ENCODE measurements at regions not wholly inside any gene's neighbourhood (a gene's known extent, or its start where the extent isn't known, plus 50 kb on each side); places are given as distances from the start of the nearest gene placed in this dataset.

GRCh38 chr3:104165866-104166265 is 1200.8 kb upstream of the ALCAM start:
- Histone ChIP-seq H3K36me3 (ENCODE audit: control insufficient read depth in 2 of 3, insufficient read depth in 3 of 3, low read length in 3 of 3) (no peaks in the 10 kb centered on the region), H3K4me1 (ENCODE audit: control insufficient read depth in 2 of 3, insufficient read depth in 2 of 3, low read depth in 1 of 3, low read length in 3 of 3) (no peaks in the 10 kb centered on the region), H3K27me3 (ENCODE audit: control insufficient read depth, insufficient read depth, low read length) (no peaks in the 10 kb centered on the region), H3K4me3 (ENCODE audit: low read length in 3 of 3) (no peak overlapping the region), H3K9ac (ENCODE audit: low read length in 3 of 3) (no peak overlapping the region), H3K9me3 (ENCODE audit: control insufficient read depth in 2 of 3, insufficient read depth in 1 of 3, low read length in 3 of 3) (peaks cover 0 to 8% (median 3%) of the 10 kb centered on the region in 3 donors), H3K27ac (ENCODE audit: low read depth in 2 of 2, low read length in 2 of 2) (no peak overlapping the region)
- DNase-seq (no peak), FAIRE-seq (no peak)
- intact Hi-C loops (cut with DNase I) = no loop called here
- TF ChIP-seq CTCF (IDR thresholded peaks at IDR 0.05; ENCODE audit: borderline replicate concordance, extremely low read depth, insufficient read depth) = no peak

GRCh38 chr3:104168386-104168785 is 1198.3 kb upstream of the ALCAM start:
- TF ChIP-seq CTCF (IDR thresholded peaks at IDR 0.05; ENCODE audit: borderline replicate concordance, extremely low read depth, insufficient read depth) = no peak
- H3K27me3 ChIP-seq (ENCODE audit: control insufficient read depth, insufficient read depth, low read length) = no peaks in the 10 kb centered on the region
- peaks cover 0 to 8% (median 3%) of the 10 kb centered on the region in 3 donors for H3K9me3 ChIP-seq (ENCODE audit: control insufficient read depth in 2 of 3, insufficient read depth in 1 of 3, low read length in 3 of 3)
- DNase-seq (no peak), FAIRE-seq (no peak)
- H3K4me3 ChIP-seq (ENCODE audit: low read length in 3 of 3) = no peak overlapping the region
- intact Hi-C loops (cut with DNase I) = no loop called here
- no peak overlapping the region for H3K9ac ChIP-seq (ENCODE audit: low read length in 3 of 3)
- H3K27ac ChIP-seq (ENCODE audit: low read depth in 2 of 2, low read length in 2 of 2) = no peak overlapping the region
- no peaks in the 10 kb centered on the region for H3K36me3 ChIP-seq (ENCODE audit: control insufficient read depth in 2 of 3, insufficient read depth in 3 of 3, low read length in 3 of 3)
- no peaks in the 10 kb centered on the region for H3K4me1 ChIP-seq (ENCODE audit: control insufficient read depth in 2 of 3, insufficient read depth in 2 of 3, low read depth in 1 of 3, low read length in 3 of 3)

DNA sequence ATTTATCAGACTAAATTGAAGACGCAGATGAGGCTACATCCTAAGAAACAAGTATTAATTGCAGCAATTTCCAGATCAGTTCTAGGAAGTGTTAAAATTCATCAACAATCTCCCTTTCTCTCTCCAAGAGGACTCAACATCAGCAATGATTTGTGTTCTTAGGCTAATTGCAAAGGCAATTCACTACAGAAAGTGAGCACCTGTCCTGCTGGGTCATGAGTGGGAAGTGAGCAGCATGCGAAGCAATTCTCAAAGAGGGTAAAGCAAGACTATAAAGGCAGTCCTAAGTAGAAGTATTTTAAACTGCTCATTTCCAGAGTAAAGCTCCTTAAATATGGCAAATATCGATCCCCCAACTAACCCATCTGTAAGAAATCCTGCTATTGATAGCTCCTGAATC is 1191.0 kb upstream of the ALCAM start:
- intact Hi-C loops (cut with DNase I) = no loop called here
- H3K27me3 ChIP-seq (ENCODE audit: control insufficient read depth, insufficient read depth, low read length) = no peaks in the 10 kb centered on the region
- no peaks in the 10 kb centered on the region for H3K9me3 ChIP-seq (ENCODE audit: control insufficient read depth in 2 of 3, insufficient read depth in 1 of 3, low read length in 3 of 3)
- no peaks in the 10 kb centered on the region for H3K4me1 ChIP-seq (ENCODE audit: control insufficient read depth in 2 of 3, insufficient read depth in 2 of 3, low read depth in 1 of 3, low read length in 3 of 3)
- DNase-seq = no peak
- H3K27ac ChIP-seq (ENCODE audit: low read depth in 2 of 2, low read length in 2 of 2) = no peak overlapping the region
- H3K4me3 ChIP-seq (ENCODE audit: low read length in 3 of 3) = no peak overlapping the region
- no peak for TF ChIP-seq CTCF (IDR thresholded peaks at IDR 0.05; ENCODE audit: borderline replicate concordance, extremely low read depth, insufficient read depth)
- no peaks in the 10 kb centered on the region for H3K36me3 ChIP-seq (ENCODE audit: control insufficient read depth in 2 of 3, insufficient read depth in 3 of 3, low read length in 3 of 3)
- FAIRE-seq = no peak
- H3K9ac ChIP-seq (ENCODE audit: low read length in 3 of 3) = no peak overlapping the region

DNA sequence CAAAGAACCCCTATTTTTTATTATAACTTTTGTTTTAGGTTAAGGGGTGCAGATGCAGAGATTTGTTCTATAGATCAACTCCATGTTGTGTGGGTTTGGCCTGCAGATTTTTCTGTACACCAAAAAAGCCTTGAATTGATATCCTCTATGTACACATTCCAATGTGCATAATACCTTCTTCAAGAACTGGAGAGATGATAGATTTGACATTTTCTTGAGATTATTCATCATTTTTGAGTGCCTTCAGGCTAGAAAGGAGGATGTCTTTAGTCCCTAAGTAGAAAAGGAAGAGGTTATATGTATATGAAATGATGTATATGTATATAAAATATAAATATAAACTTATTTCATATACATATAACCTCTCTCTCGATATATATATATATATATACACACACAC is 1190.0 kb upstream of the ALCAM start:
- no peak overlapping the region for H3K9ac ChIP-seq (ENCODE audit: low read length in 3 of 3)
- H3K4me3 ChIP-seq (ENCODE audit: low read length in 3 of 3) = no peak overlapping the region
- H3K27ac ChIP-seq (ENCODE audit: low read depth in 2 of 2, low read length in 2 of 2) = no peak overlapping the region
- no peaks in the 10 kb centered on the region for H3K27me3 ChIP-seq (ENCODE audit: control insufficient read depth, insufficient read depth, low read length)
- DNase-seq (no peak), FAIRE-seq (no peak)
- TF ChIP-seq CTCF (IDR thresholded peaks at IDR 0.05; ENCODE audit: borderline replicate concordance, extremely low read depth, insufficient read depth) = no peak
- no peaks in the 10 kb centered on the region for H3K4me1 ChIP-seq (ENCODE audit: control insufficient read depth in 2 of 3, insufficient read depth in 2 of 3, low read depth in 1 of 3, low read length in 3 of 3)
- intact Hi-C loops (cut with DNase I) = no loop called here
- H3K9me3 ChIP-seq (ENCODE audit: control insufficient read depth in 2 of 3, insufficient read depth in 1 of 3, low read length in 3 of 3) = no peaks in the 10 kb centered on the region
- H3K36me3 ChIP-seq (ENCODE audit: control insufficient read depth in 2 of 3, insufficient read depth in 3 of 3, low read length in 3 of 3) = no peaks in the 10 kb centered on the region
